ENCODE measurements at regions not wholly inside any gene's neighbourhood (a gene's known extent, or its start where the extent isn't known, plus 50 kb on each side); places are given as distances from the start of the nearest gene placed in this dataset.

DNA sequence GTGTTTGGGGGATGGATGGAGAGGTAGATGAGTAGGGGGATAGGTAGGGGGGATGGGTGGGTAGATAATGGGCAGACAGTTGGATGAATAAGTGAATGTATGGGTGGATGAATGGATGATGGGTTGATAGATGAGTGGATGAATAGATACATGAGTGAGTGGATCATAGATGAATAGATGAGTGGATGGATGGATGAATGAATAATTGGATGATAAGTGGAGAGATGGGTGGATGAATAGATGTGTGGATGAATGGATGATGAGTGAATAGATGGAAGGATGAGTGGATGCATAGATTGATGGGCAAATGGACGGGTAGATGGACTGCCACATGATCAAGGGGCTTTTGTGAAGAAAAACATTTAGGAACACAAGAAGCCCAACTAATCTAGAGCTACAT, 133.3 kb upstream of the F3 start:
- TF ChIP-seq, protein P1, sequence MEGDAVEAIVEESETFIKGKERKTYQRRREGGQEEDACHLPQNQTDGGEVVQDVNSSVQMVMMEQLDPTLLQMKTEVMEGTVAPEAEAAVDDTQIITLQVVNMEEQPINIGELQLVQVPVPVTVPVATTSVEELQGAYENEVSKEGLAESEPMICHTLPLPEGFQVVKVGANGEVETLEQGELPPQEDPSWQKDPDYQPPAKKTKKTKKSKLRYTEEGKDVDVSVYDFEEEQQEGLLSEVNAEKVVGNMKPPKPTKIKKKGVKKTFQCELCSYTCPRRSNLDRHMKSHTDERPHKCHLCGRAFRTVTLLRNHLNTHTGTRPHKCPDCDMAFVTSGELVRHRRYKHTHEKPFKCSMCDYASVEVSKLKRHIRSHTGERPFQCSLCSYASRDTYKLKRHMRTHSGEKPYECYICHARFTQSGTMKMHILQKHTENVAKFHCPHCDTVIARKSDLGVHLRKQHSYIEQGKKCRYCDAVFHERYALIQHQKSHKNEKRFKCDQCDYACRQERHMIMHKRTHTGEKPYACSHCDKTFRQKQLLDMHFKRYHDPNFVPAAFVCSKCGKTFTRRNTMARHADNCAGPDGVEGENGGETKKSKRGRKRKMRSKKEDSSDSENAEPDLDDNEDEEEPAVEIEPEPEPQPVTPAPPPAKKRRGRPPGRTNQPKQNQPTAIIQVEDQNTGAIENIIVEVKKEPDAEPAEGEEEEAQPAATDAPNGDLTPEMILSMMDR (IDR thresholded peaks at IDR 0.05), result no peak
- no peak for TF ChIP-seq POLR2A (IDR thresholded peaks at IDR 0.05)
